H9 (cell line): ENCODE measurements at regions not wholly inside any gene's neighbourhood (a gene's known extent, or its start where the extent isn't known, plus 50 kb on each side); places are given as distances from the start of the nearest gene placed in this dataset.

Experiments used
- DNase-seq: peaks from one replicate; pipeline ENCODE4 v3.0.0-alpha.2; 2017
- H2AFZ ChIP-seq: one replicate; pipeline ENCODE4 v1.6.1; 2013; ENCODE audit warnings: mild to moderate bottlenecking, low read length, control low read depth, moderate library complexity
- H2AK5ac ChIP-seq: 2 replicates; pipeline ENCODE4 v1.6.1; 2013; ENCODE audit warnings: low read length, control low read depth, mixed read lengths; ENCODE audit not compliant: insufficient read length
- H2BK120ac ChIP-seq: one replicate; pipeline ENCODE4 v1.6.1; 2013; ENCODE audit warnings: low read depth, mild to moderate bottlenecking, low read length, control low read depth, inconsistent platforms; ENCODE audit not compliant: poor library complexity, severe bottlenecking
- H2BK12ac ChIP-seq: 2 replicates; pipeline ENCODE4 v1.6.1; 2013; ENCODE audit warnings: low read length, control low read depth, mixed read lengths, low read depth; ENCODE audit not compliant: insufficient read length
- H2BK15ac ChIP-seq: 2 replicates; pipeline ENCODE4 v1.6.1; 2013; ENCODE audit warnings: low read depth, low read length, control low read depth
- H2BK20ac ChIP-seq: one replicate; pipeline ENCODE4 v1.6.1; 2013; ENCODE audit warnings: low read depth, mild to moderate bottlenecking, low read length, control low read depth, inconsistent platforms; ENCODE audit not compliant: poor library complexity, severe bottlenecking
- H2BK5ac ChIP-seq: 2 replicates; pipeline ENCODE4 v1.6.1; 2013; ENCODE audit warnings: low read length, control low read depth, mixed read lengths; ENCODE audit not compliant: insufficient read length
- H3K14ac ChIP-seq: 2 replicates; pipeline ENCODE4 v1.6.1; 2013; ENCODE audit warnings: low read length, control low read depth; ENCODE audit not compliant: insufficient read depth
- H3K18ac ChIP-seq: 2 replicates; pipeline ENCODE4 v1.6.1; 2013; ENCODE audit warnings: low read depth, mild to moderate bottlenecking, mixed read lengths, low read length, control low read depth; ENCODE audit not compliant: insufficient read length
- H3K23ac ChIP-seq: 2 replicates; pipeline ENCODE4 v1.6.1; 2013; ENCODE audit warnings: low read length, control low read depth, mixed read lengths, low read depth; ENCODE audit not compliant: insufficient read length
- H3K23me2 ChIP-seq: 2 replicates; pipeline ENCODE4 v1.6.1; 2013; ENCODE audit warnings: low read depth, mild to moderate bottlenecking, mixed read lengths, low read length, control low read depth; ENCODE audit not compliant: insufficient read length, poor library complexity, severe bottlenecking
- H3K27ac ChIP-seq: 2 replicates; pipeline ENCODE4 v1.5.1; 2013; ENCODE audit warnings: low read length, control low read depth, mixed read lengths, low read depth; ENCODE audit not compliant: insufficient read length
- H3K27me3 ChIP-seq: 2 replicates; pipeline ENCODE4 v1.6.1; 2013; ENCODE audit warnings: low read length, control low read depth, inconsistent platforms; ENCODE audit not compliant: insufficient read depth
- H3K4ac ChIP-seq: 2 replicates; pipeline ENCODE4 v1.6.1; 2013; ENCODE audit warnings: low read depth, mild to moderate bottlenecking, control low read depth, inconsistent platforms, low read length, moderate library complexity
- H3K4me1 ChIP-seq: 2 replicates; pipeline ENCODE4 v1.6.1; 2013; ENCODE audit warnings: low read length, control low read depth, inconsistent platforms; ENCODE audit not compliant: insufficient read depth
- H3K4me2 ChIP-seq: 2 replicates; pipeline ENCODE4 v1.6.1; 2013; ENCODE audit warnings: low read length, control low read depth, mixed read lengths; ENCODE audit not compliant: insufficient read length, insufficient read depth
- H3K56ac ChIP-seq: 2 replicates; pipeline ENCODE4 v1.6.1; 2013; ENCODE audit warnings: low read depth, mild to moderate bottlenecking, mixed read lengths, low read length, control low read depth; ENCODE audit not compliant: insufficient read length
- H3K79me1 ChIP-seq: 2 replicates; pipeline ENCODE4 v1.6.1; 2013; ENCODE audit warnings: low read depth, mild to moderate bottlenecking, moderate library complexity, low read length, control low read depth, inconsistent platforms; ENCODE audit not compliant: insufficient read depth, poor library complexity, severe bottlenecking
- H3K79me2 ChIP-seq: 2 replicates; pipeline ENCODE4 v1.6.1; 2013; ENCODE audit warnings: low read length, control low read depth, inconsistent platforms; ENCODE audit not compliant: insufficient read depth
- H3K9ac ChIP-seq: 2 replicates; pipeline ENCODE4 v1.6.1; 2013; ENCODE audit warnings: low read length, control low read depth, mixed read lengths; ENCODE audit not compliant: insufficient read length; ENCODE audit errors: extremely low read depth
- H3K9me3 ChIP-seq: one replicate; pipeline ENCODE4 v1.6.1; 2013; ENCODE audit warnings: low read depth, low read length, inconsistent platforms; ENCODE audit not compliant: control insufficient read depth
- H3T11ph ChIP-seq: one replicate; pipeline ENCODE4 v1.6.1; 2013; ENCODE audit warnings: mild to moderate bottlenecking, low read length, control low read depth, inconsistent platforms
- H4K20me1 ChIP-seq: one replicate; pipeline ENCODE4 v1.6.1; 2013; ENCODE audit not compliant: control insufficient read depth, insufficient read length, insufficient read depth
- H4K5ac ChIP-seq: 2 replicates; pipeline ENCODE4 v1.6.1; 2013; ENCODE audit warnings: low read depth, mild to moderate bottlenecking, mixed read lengths, low read length, control low read depth; ENCODE audit not compliant: insufficient read length
- H4K8ac ChIP-seq: replicated peaks from 2 replicates; pipeline ENCODE4 v1.6.1; 2013; ENCODE audit warnings: low read length, control low read depth, mixed read lengths, low read depth; ENCODE audit not compliant: insufficient read length
- H4K91ac ChIP-seq: 2 replicates; pipeline ENCODE4 v1.6.1; 2013; ENCODE audit warnings: low read depth, mild to moderate bottlenecking, moderate library complexity, mixed read lengths, low read length, control low read depth; ENCODE audit not compliant: insufficient read length
- H3K27ac Mint-ChIP-seq, 3 experiments: 2 replicates in 2 of 3; 3 replicates in 1 of 3; pipeline ENCODE4 v1.8.0; 2020 to 2021; ENCODE audit warnings: mixed read lengths in 3 of 3, mild to moderate bottlenecking in 1 of 3, moderate library complexity in 1 of 3
- H3K27me3 Mint-ChIP-seq: 2 replicates; pipeline ENCODE4 v1.8.0; 2021; ENCODE audit warnings: low read depth, mild to moderate bottlenecking, moderate library complexity, mixed read lengths
- H3K36me3 Mint-ChIP-seq, 3 experiments: 2 replicates in 2 of 3; 3 replicates in 1 of 3; pipeline ENCODE4 v1.8.0; 2020 to 2021; ENCODE audit warnings: low read depth in 3 of 3, mixed read lengths in 3 of 3; ENCODE audit not compliant: insufficient read depth in 1 of 3
- H3K4me1 Mint-ChIP-seq, 2 experiments: 2 replicates each; pipeline ENCODE4 v1.8.0; 2020; ENCODE audit warnings: mixed read lengths in 2 of 2
- H3K4me3 Mint-ChIP-seq, 2 experiments: 2 replicates in 1 of 2; 3 replicates in 1 of 2; pipeline ENCODE4 v1.8.0; 2020 to 2021; ENCODE audit warnings: mild to moderate bottlenecking in 2 of 2, mixed read lengths in 2 of 2, moderate library complexity in 1 of 2
- H3K9me3 Mint-ChIP-seq, 2 experiments: 2 replicates in 1 of 2; 3 replicates in 1 of 2; pipeline ENCODE4 v1.8.0; 2020; ENCODE audit warnings: mild to moderate bottlenecking in 2 of 2, mixed read lengths in 2 of 2, moderate library complexity in 1 of 2
- CTCF ChIP-seq: fragments of 200-600 bp; sonication (generic); conservative IDR thresholded peaks from 3 replicates; pipeline ENCODE4 v1.8.0; 2021; ENCODE audit warnings: antibody characterized with exemption, mild to moderate bottlenecking
- WGBS: extraction: QIAGEN DNeasy Blood & Tissue Kit; methylation state at CpG from one replicate; pipeline ENCODE4 v1.1.7; 2013; ENCODE audit warnings: missing lambda C conversion rate, low lambda C conversion rate, mixed read lengths; ENCODE audit not compliant: insufficient read length; ENCODE audit errors: extremely low coverage; 5-methylcytosine and 5-hydroxymethylcytosine counted together

- H3K27me3 ChIP-seq = no peaks in the 10 kb centered on the region
- Mint-ChIP-seq H3K4me3 (no peak overlapping the region), H3K9me3 (peaks cover 24 to 26% of the 10 kb centered on the region in 2 experiments), H3K27me3 (no peaks in the 10 kb centered on the region; the same call in 1 of the 2 replicates), H3K36me3 (peaks cover 11 to 22% (median 13%) of the 10 kb centered on the region in 3 experiments), H3K27ac (no peak overlapping the region), H3K4me1 (peaks cover 4 to 13% of the 10 kb centered on the region in 2 experiments; a peak in 3 of 4 replicates)
- no peak overlapping the region for H4K5ac ChIP-seq
- H3K56ac ChIP-seq = no peak overlapping the region
- H4K20me1 ChIP-seq = no peaks in the 10 kb centered on the region
- no peak for DNase-seq
- no peak overlapping the region for H2AFZ ChIP-seq
- H3K79me1 ChIP-seq = no peaks in the 10 kb centered on the region
- no peak overlapping the region for H2BK12ac ChIP-seq
- no peaks in the 10 kb centered on the region for H3K4me1 ChIP-seq
- no peak overlapping the region for H3K23ac ChIP-seq
- H2BK20ac ChIP-seq = no peak overlapping the region
- H3K79me2 ChIP-seq = no peaks in the 10 kb centered on the region
- no peak overlapping the region for H4K8ac ChIP-seq
- TF ChIP-seq CTCF = no peak
- H3K4ac ChIP-seq = no peak overlapping the region
- no CpG with 5 or more reads among the region's 3 CpGs for WGBS
- H2AK5ac ChIP-seq = no peak overlapping the region
- no peak overlapping the region for H3K18ac ChIP-seq
- H3K9ac ChIP-seq = no peak overlapping the region
- no peak overlapping the region for H3K14ac ChIP-seq
- no peak overlapping the region for H2BK120ac ChIP-seq
- H3K9me3 ChIP-seq = peaks cover 4% of the 10 kb centered on the region
- H3T11ph ChIP-seq = no peak overlapping the region
- no peaks in the 10 kb centered on the region for H3K23me2 ChIP-seq
- no peak overlapping the region for H3K4me2 ChIP-seq
- H4K91ac ChIP-seq = no peak overlapping the region
- H3K27ac ChIP-seq = no peak overlapping the region
- H2BK5ac ChIP-seq = no peak overlapping the region
- H2BK15ac ChIP-seq = no peak overlapping the region
These were observed 317.7 kb downstream of the EDEM1 start for GRCh38 chr3:5505163-5505562.
